Muscle of leg (tissue), 3 donors: ENCODE measurements at regions not wholly inside any gene's neighbourhood (a gene's known extent, or its start where the extent isn't known, plus 50 kb on each side); places are given as distances from the start of the nearest gene placed in this dataset.
A peak's percentile ranks its signal among the peaks of the same experiment; 100 is the strongest.
"Not testable (repeated sequence)": the region's sequence is repeated elsewhere in the genome, so short reads cannot be mapped to it uniquely, and the experiment has no call there.

Source experiments
- DNase-seq: peaks from one replicate; pipeline ENCODE4 v3.0.0; 2013
- H3K27ac ChIP-seq: one replicate; pipeline ENCODE4 v1.5.1; 2013; ENCODE audit warnings: mild to moderate bottlenecking, low read length, control low read depth
- H3K27me3 ChIP-seq: one replicate; pipeline ENCODE4 v1.6.1; 2013; ENCODE audit warnings: low read length; ENCODE audit not compliant: control insufficient read depth, insufficient read depth
- H3K36me3 ChIP-seq: one replicate; pipeline ENCODE4 v1.6.1; 2013; ENCODE audit warnings: low read length; ENCODE audit not compliant: control insufficient read depth, insufficient read depth
- H3K4me1 ChIP-seq: one replicate; pipeline ENCODE4 v1.6.1; 2013; ENCODE audit warnings: low read length; ENCODE audit not compliant: control insufficient read depth, insufficient read depth
- H3K4me3 ChIP-seq: one replicate; pipeline ENCODE4 v1.5.1; 2013; ENCODE audit warnings: low read length, control low read depth
- H3K9me3 ChIP-seq: replicated peaks from 2 replicates; pipeline ENCODE4 v1.6.1; 2013; ENCODE audit warnings: low read depth, low read length; ENCODE audit not compliant: control insufficient read depth
- WGBS: methylation state at CpG from one replicate; pipeline ENCODE4 v1.1.5; 2013; ENCODE audit warnings: missing lambda C conversion rate; ENCODE audit not compliant: insufficient coverage; 5-methylcytosine and 5-hydroxymethylcytosine counted together

DNA sequence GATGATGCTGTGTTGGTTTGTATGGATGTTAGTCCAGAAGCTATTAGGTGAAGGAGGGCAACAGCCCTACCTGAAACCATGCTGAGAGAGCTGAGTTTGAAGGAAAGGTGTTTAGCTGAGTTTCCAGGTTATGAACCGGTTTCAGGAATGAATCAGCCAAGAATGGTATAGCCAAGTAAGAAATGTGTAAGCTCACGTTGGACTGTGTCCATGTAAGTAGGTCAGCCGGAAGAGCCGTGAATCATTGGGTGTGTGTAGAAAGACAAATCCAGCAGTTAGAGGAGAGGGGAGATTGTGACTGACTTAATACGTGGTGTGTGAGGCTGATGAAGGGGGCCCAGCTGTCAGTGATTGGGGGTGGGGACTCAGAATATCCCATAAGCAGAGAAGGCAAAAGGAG is 77.2 kb upstream of the SPIN4 start:
- Histone ChIP-seq H3K4me1 (no peaks in the 10 kb centered on the region), H3K27ac (no peak overlapping the region), H3K36me3 (peaks cover 5% of the 10 kb centered on the region), H3K4me3 (no peak overlapping the region), H3K9me3 (no peaks in the 10 kb centered on the region), H3K27me3 (no peaks in the 10 kb centered on the region)
- WGBS: 76% methylated on average over 5 of the region's 5 CpGs
- DNase-seq: no peak

DNA sequence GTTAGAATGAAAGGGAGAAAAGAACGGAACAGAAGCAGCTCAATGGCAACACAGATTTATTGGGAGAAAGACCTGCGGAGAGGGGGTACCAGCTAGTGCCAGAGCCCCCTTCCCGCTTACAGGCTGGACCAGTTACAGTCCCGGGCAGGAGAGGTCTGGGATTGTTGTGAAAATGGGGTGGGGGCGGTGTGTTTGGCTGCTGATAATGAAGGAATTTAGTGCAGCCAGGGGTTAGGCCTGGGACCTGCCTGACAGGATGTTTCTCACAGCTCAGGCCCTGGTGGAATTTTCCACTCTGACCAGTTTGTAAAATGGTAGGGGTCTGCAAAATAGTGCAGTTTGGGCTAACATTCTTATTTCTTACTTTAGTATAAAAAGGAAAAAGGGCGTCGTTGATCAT is 75.4 kb upstream of the SPIN4 start:
- DNase-seq: no peak
- H3K4me3 ChIP-seq: no peak overlapping the region
- H3K27me3 ChIP-seq: no peaks in the 10 kb centered on the region

DNA sequence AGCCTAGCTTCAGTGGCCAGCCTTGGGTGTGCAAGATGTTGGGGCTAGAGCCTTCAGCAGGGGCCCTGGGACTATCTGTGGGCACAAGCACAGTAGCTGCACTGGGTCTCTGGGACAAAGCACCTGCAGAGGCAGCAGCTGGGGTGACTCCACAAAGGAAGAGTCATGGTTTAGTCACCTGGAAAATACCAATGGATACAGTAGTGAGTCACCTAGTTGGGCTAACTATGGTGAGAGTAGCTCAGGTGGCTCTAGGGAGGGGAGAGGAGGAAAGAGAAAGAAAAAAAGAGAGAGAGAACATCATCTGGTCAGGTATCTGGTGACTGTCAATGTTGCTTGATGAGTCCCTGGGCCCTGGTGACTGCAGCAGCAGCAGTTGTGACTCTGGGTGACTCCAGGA is 72.9 kb upstream of the SPIN4 start:
- H3K36me3 ChIP-seq: peaks cover 5% of the 10 kb centered on the region
- no peak for DNase-seq
- H3K4me3 ChIP-seq: no peak overlapping the region
- no peaks in the 10 kb centered on the region for H3K27me3 ChIP-seq
- H3K9me3 ChIP-seq: no peaks in the 10 kb centered on the region
- H3K4me1 ChIP-seq: no peaks in the 10 kb centered on the region
- no peak overlapping the region for H3K27ac ChIP-seq

More for the DNA sequence above, 75.4 kb upstream of the SPIN4 start:
- no peaks in the 10 kb centered on the region for H3K9me3 ChIP-seq
- no peak overlapping the region for H3K27ac ChIP-seq
- 79% methylated on average over 6 of the region's 7 CpGs for WGBS
- H3K36me3 ChIP-seq: peaks cover 5% of the 10 kb centered on the region
- H3K4me1 ChIP-seq: no peaks in the 10 kb centered on the region

DNA sequence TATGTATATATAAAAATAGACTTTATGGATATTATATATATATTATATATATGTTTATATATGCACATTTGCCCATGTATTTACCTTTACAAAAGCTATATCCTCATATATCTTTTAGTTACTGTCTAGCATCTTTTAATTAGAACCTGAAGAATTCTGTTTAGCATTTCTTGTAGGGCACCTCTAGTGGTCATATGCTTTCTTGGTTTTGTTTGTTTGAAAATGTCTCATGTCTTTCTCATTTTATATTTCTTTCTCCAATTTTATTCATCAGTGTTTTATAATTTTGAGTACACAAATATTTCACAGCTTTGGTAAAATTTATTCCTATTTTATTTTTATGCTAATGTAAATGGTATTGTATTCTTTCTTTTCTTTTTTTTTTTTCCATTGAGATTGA is 70.3 kb upstream of the SPIN4 start:
- H3K4me1 ChIP-seq: no peaks in the 10 kb centered on the region
- no peak for DNase-seq
- H3K9me3 ChIP-seq: peaks cover 2% of the 10 kb centered on the region
- no peak overlapping the region for H3K27ac ChIP-seq
- peaks cover 5% of the 10 kb centered on the region for H3K36me3 ChIP-seq
- no peaks in the 10 kb centered on the region for H3K27me3 ChIP-seq
- H3K4me3 ChIP-seq: no peak overlapping the region

DNA sequence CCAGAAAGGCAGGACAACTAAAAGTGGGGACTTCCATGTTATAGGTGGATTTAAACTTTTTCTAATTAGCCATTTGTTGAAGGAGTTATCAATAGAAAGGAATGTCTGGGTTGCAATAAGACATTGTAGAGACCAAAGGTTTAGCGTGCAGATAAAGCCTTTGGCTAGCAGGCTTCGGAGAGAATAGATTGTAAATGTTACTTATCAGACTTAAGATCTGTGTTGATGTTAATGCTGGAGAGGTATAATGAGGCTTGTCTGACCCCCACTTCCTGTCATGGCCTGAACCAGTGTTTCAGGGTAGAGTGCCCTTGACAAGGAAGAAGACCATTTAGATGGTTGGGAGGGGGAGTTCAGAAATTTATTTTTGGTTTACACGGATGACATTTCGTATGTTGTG is 67.1 kb upstream of the SPIN4 start:
- H3K27me3 ChIP-seq: no peaks in the 10 kb centered on the region
- whole genome bisulfite sequencing: 80% methylated on average over 1 of the region's 4 CpGs
- DNase-seq: no peak

DNA sequence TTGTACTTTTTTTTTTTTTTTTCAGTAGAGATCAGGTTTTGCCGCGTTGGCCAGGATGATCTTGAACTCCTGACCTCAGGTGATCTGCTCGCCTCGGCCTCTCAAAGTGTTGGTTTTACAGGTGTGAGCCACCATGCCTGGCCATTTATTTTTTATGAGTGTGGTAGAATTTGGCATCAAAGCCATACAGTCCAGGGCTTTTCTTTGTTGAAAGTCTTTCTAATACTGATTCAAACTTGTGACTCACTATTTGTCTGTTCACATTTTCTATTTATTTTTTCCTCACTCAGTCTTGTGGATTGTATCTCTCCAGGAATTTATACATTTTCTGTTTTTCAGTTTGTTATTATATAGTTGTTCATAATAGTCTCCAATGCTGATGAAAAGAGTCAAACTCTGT is 66.5 kb upstream of the SPIN4 start:
- Histone ChIP-seq H3K9me3 (peaks cover 2% of the 10 kb centered on the region), H3K36me3 (no peaks in the 10 kb centered on the region), H3K27me3 (no peaks in the 10 kb centered on the region), H3K4me3 (no peak overlapping the region), H3K27ac (no peak overlapping the region), H3K4me1 (no peaks in the 10 kb centered on the region)
- WGBS: 92% methylated on average over 4 of the region's 4 CpGs
- no peak for DNase-seq

More for the DNA sequence above, 67.1 kb upstream of the SPIN4 start:
- H3K4me3 ChIP-seq: no peak overlapping the region
- no peaks in the 10 kb centered on the region for H3K4me1 ChIP-seq
- peaks cover 2% of the 10 kb centered on the region for H3K9me3 ChIP-seq
- H3K36me3 ChIP-seq: no peaks in the 10 kb centered on the region
- H3K27ac ChIP-seq: no peak overlapping the region

DNA sequence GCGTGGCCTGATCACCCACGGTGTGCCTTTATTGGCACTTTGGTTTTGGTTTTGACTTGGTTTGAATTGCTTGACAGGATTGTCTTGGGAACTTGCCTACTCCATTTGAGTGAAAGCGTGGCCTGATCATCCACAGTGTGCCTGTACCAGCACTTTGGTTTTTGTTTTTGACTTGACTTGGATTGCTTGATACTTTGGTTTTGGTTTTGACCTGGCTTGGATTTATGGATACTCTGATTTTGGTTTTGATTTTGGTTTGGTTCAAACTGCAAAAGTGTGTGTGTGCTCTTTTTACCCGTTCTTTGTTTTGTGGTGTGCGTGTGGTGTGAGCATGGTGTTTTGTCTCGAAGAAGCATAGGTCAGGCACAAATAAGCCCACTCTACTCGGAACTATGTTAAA is 58.8 kb upstream of the SPIN4 start:
- H3K4me3 ChIP-seq, DNase-seq, H3K36me3 ChIP-seq, H3K27me3 ChIP-seq, H3K27ac ChIP-seq, H3K4me1 ChIP-seq, H3K9me3 ChIP-seq: not testable (repeated sequence)
- 100% methylated on average over 1 of the region's 7 CpGs for WGBS

DNA sequence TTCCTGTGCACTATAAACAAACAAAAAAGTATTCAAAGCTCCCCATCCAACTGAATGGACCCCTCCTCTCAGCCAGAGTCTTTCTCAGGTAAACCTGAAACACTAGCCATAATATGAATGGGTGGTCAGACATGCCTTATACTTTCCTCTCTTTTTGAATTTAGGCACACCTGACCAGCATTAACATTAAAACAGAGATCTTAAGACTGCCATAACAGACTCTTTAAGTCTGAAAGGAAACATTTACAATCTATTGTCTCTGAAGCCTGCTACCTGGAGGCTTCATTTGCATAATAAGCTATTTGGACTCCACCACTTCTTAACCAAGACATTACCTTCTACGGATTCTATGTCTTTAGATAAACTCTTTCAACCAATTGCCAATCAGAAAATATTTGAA is 56.9 kb upstream of the SPIN4 start:
- no peak overlapping the region for H3K4me3 ChIP-seq
- H3K27ac ChIP-seq: no peak overlapping the region
- no CpG with 5 or more reads among the region's 1 CpG for WGBS
- DNase-seq: no peak
- peaks cover 3% of the 10 kb centered on the region for H3K9me3 ChIP-seq
- H3K36me3 ChIP-seq: no peaks in the 10 kb centered on the region
- no peaks in the 10 kb centered on the region for H3K27me3 ChIP-seq
- no peaks in the 10 kb centered on the region for H3K4me1 ChIP-seq

DNA sequence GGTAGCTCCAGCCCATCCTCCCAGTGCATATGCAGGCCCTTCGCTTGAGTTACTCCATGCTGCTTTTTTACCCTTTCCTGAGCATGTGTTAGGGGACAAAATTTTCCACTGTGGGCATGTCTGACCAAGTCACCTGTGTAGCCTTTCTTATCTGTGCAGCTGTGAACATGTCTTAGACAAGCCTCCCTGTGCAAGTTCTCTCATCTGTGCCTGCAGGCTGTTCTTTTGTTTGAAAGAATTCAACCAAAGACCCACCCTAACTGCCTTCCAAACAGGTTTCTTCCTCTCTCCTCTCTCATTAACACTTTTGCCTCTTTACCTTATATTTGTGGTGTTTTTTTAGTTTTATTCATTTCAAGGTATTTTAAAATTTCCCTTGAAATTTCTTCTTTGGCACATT is 53.2 kb upstream of the SPIN4 start:
- no peaks in the 10 kb centered on the region for H3K36me3 ChIP-seq
- H3K4me3 ChIP-seq: no peak overlapping the region
- DNase-seq: no peak
- 83% methylated on average over 1 of the region's 1 CpG for WGBS
- peaks cover 3% of the 10 kb centered on the region for H3K9me3 ChIP-seq
- no peaks in the 10 kb centered on the region for H3K27me3 ChIP-seq
- H3K4me1 ChIP-seq: no peaks in the 10 kb centered on the region
- no peak overlapping the region for H3K27ac ChIP-seq

DNA sequence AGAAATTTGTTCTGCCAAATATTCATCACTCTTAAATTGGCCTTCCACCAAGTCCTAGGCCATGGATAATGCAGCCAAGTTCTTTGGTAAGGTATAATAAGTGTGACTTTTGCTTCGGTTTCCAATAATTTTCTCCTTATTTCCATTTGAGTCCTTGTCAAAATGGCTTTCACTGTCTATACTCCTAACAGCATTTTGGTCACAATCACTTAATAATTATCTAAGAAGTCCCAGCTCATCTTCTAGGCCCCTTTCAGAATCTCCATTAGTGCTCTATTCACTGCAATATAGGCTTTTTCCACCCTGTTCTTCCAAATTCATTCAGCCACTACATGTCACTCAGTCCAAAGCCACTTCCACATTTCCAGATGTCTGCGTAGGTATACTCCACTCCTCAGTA is 51.0 kb upstream of the SPIN4 start:
- Histone ChIP-seq H3K27ac (no peak overlapping the region), H3K4me1 (no peaks in the 10 kb centered on the region), H3K9me3 (peaks cover 3% of the 10 kb centered on the region), H3K4me3 (no peak overlapping the region), H3K36me3 (no peaks in the 10 kb centered on the region), H3K27me3 (no peaks in the 10 kb centered on the region)
- no CpG with 5 or more reads among the region's 2 CpGs for WGBS
- DNase-seq: peak; percentile 78
